Smooth muscle cell of the brain vasculature (primary cell): ENCODE measurements at regions not wholly inside any gene's neighbourhood (a gene's known extent, or its start where the extent isn't known, plus 50 kb on each side); places are given as distances from the start of the nearest gene placed in this dataset.
"Not testable (repeated sequence)": the region's sequence is repeated elsewhere in the genome, so short reads cannot be mapped to it uniquely, and the experiment has no call there.

Experiments used
- DNase-seq: peaks from one replicate; pipeline ENCODE4 v3.0.0-alpha.2; 2012; ENCODE audit warnings: low read depth, low spot score

DNA sequence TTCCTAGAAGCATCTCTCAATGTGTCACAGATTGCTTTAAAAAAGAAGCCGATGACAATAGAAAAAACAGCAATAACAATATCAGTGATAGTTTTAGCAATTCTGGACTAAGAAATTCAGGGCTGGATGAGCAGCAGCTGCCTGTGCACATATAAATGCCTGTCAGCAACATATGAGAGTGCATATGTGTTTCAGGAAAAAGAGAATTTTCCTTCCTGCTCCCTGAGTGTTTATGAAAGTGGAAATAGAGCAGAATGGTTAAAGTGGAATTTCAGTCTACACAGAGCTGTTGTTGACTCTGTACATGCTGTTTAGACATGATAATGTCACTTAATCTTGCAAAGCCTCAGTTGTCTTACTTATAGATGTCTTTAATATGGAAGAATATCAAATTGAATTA is 164.4 kb upstream of the PCDH7 start:
- DNase-seq = no peak

- DNase-seq = no peak
These were observed 160.7 kb upstream of the PCDH7 start for GRCh38 chr4:30559481-30559880.

DNA sequence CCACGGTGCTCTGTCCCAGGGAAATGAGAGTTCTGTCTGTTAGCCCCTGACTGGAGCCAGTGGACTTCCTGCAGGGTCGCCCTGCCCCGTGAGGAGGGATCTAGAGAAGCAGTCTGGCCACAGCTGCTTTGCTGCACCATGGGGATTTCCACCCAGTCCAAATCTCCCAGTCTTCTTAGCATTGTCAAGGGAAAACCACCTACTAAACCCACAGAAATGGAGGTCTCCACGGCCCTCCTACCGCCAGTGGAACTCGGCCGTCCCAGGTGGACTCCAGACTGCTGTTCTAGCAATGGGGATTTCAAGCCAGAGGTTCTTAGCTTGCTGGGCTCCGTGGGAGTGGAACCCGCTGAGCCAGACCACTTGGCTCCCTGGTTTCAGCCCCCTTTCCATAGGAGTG is 133.3 kb upstream of the PCDH7 start:
- no peak for DNase-seq

DNA sequence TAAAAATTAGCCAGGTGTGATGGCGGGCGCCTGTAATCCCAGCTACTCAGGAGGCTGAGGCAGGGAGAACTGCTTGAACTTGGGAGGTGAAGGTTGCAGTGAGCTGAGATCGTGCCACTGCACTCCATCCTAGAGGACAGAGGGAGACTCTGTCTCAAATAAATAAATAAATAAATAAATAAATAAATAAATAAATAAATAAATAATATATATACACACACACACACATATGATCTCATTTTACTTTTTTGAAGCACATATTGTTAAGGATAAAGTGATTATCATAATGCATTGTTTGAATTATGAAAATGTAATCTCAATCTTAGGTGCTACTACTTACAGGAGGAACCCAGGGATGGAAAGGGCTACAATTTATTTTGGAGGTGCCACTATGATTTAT is 130.5 kb upstream of the PCDH7 start:
- not testable (repeated sequence) for DNase-seq

- no peak for DNase-seq
These were observed 119.7 kb upstream of the PCDH7 start for GRCh38 chr4:30600246-30601017.

GRCh38 chr4:30601070-30601865 is 118.9 kb upstream of the PCDH7 start:
- DNase-seq = no peak

GRCh38 chr4:30605616-30606190 is 114.5 kb upstream of the PCDH7 start:
- no peak for DNase-seq

DNA sequence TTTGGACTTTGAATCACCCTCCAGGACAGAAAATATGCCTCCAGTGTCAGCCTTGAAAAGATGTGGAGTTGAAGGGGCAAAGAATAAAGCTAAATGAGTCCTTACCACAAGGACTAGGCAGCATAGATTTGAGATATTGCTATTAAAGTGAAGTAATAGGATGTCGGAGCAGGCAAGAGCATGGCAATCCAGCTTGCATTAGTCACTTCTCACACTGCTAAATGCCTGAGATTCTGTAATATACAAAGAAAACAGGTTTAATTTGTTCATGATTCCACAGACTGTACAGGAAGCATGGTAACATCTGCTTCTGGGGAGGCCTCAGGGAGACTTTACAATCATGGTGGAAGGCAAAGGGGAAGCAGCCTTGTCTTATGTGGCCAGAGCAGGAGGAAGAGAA is 109.8 kb upstream of the PCDH7 start:
- DNase-seq = no peak

- DNase-seq = no peak
These were observed 105.4 kb upstream of the PCDH7 start for GRCh38 chr4:30614771-30615170.

DNA sequence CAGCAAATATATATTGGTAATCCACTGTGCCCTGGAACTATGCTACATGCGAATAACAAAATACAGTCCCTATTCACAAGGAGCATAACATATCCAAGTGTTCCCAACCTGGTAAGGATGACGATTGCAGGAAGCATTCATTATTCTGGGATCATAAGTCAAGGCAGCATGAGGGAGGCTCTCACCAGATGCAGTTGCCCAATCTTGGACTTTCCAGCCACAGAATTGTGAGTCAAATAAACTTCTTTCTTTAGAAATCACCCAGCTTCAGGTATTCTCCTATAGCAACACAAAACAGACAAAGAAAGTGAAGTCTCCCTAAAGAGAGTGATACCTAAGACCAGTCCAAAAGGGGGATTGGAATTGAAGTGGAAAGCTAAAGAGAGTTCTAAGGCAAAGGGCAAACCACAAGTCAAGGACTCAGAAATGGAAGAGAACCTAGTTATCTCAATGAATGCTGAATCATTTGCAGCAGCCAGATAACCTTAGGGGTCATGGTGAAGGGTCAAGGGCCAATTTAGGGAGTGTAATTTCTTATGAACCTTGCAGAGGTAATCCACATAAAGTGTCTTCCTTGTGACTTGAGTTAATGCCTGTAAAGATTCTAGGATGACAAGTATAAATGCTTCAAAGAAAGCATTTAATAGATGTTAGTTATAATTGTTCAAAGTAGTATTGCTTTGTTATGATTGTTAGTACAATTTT is 103.1 kb upstream of the PCDH7 start:
- no peak for DNase-seq

- DNase-seq = no peak
These were observed 102.3 kb upstream of the PCDH7 start for GRCh38 chr4:30617836-30618235.

- no peak for DNase-seq
These were observed 100.5 kb upstream of the PCDH7 start for GRCh38 chr4:30619679-30620078.

- DNase-seq = no peak
These were observed 99.5 kb upstream of the PCDH7 start for GRCh38 chr4:30620711-30621110.

- no peak for DNase-seq
These were observed 89.7 kb upstream of the PCDH7 start for GRCh38 chr4:30630431-30630830.

- no peak for DNase-seq
These were observed 87.4 kb upstream of the PCDH7 start for GRCh38 chr4:30632751-30633150.

- DNase-seq = no peak
These were observed 78.8 kb upstream of the PCDH7 start for GRCh38 chr4:30641345-30641744.

GRCh38 chr4:30642567-30642966 is 77.6 kb upstream of the PCDH7 start:
- no peak for DNase-seq

- no peak for DNase-seq
These were observed 66.9 kb upstream of the PCDH7 start for GRCh38 chr4:30653291-30653690.

DNA sequence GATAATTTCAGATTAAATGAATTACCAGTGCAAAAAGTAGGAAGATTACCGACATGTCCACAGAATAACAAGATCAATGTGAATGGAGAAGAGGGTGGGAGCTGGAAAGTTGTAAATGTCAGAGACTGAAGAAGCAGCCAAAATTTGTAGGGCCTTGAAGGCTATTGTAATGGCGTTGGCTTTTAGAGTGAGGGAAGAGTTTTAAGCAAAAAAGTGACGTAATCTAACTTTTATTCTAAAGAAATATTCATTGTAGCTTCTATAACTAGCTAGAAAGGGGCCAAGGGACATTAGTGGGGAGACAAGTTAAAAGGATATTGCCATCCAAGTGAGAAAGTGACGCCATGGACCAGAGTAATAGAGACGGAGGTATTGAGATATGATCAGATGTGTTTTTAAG is 63.3 kb upstream of the PCDH7 start:
- no peak for DNase-seq

DNA sequence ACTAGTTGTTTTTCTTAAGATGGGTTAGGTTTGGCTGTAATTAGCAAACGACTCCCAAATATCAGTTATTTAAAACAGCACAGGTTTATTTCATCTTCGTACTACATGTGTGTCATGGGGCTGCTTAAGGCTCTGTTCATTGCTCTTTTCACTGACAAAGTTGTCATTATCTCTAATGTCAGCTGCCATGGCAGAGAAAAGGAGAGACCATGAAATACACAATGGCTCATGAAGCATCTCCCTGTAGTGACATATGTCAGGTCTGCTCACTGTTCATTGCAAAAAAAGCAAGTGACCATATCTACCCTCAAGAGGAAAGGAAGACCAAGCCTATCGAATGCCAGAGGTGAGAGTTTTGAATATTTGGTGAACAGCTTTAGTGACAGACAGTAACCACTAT is 52.2 kb upstream of the PCDH7 start:
- no peak for DNase-seq

DNA sequence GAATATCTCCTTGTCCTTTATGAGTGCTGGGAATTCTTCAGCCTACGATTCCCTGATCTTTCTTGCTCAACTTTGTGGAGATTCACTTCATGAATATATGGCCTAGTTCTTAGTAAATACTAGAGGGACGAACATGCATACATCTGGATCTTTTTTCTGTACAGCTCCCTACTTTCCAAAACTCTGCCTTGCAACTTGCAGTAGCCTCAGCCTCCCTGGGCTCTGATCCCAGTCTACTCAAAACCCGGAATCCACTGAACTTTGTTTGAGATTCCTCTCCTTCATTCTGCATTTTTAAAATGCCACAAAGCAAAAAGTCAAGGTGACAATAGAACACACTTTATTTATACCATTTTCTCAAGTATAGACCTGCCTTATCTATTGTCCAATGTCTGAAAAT is 50.0 kb upstream of the PCDH7 start:
- no peak for DNase-seq
